ENCODE measurements at regions not wholly inside any gene's neighbourhood (a gene's known extent, or its start where the extent isn't known, plus 50 kb on each side); places are given as distances from the start of the nearest gene placed in this dataset.

DNA sequence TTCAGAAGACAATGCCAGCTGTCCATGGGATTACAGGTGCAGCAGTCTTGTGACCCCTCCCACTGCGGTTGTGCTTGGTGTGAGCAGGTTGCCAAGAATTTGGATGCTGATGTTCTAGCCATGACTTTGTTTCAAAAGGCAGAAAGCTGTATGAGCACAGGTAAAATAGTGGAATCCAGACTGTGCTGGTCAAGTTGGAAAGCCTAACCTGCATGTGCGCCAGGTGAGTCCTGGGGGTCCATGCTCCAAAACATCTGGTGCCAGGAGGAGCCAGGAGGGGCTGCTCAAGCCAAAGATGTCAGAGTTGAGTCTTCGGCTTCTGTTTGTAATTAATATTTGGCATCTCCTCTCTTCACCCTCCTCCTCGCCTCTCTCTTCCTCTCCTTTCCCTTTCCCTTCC lies 330.1 kb downstream of the MYCN start:
- DNase-seq: no peak

DNA sequence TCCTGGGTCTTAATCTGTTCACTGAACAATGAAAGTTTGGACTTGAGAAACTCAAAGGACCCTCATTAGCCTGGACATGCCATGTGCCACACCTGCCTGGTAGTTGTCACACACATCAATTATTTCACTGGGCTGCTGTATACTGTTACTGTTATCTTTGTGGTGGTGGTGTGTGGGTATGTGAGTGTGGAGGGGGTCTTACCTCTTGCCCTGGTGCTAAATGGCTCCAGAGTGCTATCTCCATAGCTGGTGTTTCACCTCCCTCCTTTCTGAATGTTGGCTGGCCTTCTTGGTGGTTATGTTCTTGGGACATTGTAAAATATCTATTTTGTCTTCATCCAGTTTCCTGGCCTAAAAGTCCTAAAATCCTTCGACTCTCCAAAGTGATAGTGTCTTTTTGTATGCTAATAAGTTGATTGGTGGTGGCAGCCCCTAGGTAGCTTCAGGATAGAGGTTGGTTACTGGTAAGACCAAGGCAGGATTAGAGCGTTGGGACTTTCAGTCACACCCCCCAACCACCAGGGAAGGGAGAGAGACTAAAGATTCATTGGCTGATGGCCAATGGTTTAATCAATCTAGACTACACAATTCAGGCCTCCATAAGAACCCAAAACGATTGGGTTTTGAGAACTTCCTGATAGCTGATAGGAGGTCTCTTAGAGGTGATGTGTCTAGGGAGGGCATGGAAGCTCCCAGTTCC lies 328.1 kb downstream of the MYCN start:
- no peak for DNase-seq

DNA sequence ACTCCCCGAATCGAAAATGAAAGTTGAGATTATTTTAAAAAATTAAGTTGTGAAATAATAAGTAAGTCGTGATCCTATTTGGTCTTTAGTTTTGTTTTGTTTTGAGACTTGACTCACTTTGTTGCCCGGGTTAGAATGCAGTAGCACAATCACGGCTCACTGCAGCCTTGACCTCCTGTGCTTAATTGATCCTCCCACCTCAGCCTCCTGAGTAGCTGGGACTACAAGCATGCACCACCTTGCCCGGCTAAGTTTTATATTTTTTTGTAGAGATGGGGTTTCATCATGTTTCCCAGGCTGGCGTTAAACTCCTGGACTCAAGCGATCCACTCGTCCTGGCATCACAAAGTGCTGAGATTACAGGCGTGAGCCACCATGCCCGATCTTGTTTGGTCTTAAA lies 326.2 kb downstream of the MYCN start:
- no peak for DNase-seq

DNA sequence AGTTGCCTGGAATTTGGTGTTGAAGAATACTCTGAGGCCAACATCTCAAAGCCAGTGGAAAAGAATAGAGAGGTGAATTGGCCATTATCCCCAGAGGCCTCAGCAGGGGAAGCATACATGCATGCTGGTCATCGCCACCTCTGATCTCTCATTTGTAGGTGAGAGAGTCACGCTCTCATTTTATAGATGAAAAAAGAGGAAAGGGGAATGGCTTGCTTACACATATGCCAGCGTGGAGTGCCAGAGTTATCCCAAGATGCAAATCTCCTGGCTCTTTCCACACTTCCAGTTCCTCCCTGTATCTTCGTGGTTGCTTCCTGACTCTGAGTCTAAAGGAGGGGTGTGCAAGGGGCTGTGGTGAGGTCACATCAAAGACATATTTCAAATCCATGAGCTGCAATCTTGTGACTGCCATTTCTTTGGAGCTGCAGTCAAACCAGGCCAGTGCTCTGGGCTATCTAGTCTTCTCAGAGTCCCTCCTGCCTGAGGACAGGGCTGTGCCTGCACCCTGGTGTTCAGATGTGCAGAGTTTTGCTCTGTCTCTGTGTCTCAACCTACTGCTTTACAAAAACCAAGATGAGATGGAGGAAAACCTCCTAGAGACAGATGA lies 324.7 kb downstream of the MYCN start:
- DNase-seq: no peak

DNA sequence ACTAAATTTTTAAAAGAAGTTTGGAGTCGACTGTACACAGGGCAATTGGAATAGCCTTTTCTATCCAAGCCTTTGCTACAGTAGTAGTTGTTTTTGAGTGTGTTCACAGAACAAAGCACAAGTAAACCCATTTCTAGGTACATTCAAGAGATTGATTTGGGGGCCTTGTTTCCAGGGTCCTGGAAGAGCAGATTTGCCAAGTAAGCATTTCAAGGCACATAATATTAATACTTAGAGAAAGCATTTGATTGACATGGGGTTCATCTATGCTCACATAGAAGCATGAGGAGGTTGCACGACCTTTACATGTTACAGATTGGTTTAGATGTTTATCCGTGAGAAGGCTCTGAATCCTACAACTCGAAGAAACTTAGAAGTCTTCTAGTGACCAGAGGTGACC lies 324.1 kb downstream of the MYCN start:
- DNase-seq: no peak

DNA sequence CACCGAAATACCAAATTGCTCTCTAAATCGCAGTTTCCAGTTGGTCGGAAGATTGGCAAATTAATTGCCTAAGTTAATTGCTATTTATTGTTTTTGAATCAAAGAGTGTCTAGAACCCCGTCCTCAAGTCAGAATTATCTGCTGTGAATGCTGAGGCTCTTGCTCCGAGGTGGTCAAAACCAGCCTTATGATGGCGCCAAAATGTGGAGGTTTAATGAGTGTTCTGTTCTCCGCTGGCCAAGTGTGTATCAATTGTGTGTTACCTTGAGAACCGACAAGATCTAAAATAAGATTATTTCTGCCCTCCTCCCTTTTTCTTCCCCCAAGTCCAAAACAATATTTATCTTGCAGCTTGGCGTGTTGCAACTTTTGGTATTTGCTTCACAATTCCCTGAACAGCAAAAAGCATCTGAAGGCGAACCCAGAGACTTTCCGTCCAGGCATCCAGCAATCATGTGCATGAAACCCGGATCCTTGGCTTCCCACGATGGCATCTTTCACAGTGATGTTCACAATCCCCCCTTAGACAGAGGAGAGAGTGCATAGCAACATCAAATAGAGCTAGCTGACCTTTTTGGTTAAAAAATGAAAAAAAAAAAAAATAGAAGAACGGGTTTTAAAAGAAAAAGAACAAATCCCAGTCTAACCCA lies 323.0 kb downstream of the MYCN start:
- DNase-seq: no peak

DNA sequence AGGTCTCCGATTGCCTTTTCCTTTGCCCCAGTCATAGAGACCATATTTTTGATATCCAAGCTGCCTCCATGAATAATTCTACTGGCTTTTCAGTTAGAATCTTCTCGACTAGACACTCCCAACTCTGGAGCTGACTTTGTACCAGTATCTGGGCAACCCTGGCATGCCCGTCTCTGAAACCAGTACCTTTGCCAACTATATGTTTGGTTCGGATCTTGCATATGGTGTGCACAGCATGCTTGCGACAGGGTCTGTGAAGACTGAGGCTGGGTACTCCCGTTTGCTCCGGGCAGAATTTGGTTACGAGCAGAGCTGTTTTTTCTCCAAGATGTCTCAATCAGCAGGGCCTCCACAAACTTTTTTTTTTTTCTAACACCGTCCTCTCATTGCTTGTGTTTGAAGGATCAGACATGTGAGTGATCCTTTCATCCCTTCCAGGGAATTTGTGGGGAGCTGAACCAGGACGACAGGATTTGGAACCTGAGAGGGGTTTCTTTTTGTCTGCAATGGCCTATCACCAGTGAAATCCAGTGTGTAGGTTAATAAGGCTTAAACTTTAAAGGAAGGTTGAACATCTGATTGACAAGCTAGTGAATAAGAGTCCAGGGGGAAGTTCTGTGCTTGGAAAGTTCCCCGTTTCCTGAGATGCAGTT lies 322.3 kb downstream of the MYCN start:
- DNase-seq: no peak

DNA sequence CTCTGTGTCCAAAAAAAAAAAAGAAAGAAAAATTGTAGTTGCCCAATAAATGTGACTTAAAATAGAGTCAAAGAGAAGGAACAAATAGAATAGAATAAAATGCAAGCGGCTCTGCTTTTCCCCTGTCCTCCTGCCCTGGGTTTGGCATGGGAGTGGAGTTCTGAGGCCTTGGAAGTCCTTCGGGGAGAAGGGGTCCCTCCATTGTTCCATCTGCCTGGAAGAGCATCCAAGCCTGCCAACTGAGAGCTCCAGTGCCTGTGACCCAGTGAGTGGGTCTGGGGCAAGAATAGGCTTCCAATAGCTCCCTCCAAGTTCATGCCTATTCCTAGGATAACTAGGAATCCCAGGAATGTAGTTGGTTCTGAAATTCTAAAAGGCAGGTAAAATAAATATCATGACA lies 321.4 kb downstream of the MYCN start:
- no peak for DNase-seq

DNA sequence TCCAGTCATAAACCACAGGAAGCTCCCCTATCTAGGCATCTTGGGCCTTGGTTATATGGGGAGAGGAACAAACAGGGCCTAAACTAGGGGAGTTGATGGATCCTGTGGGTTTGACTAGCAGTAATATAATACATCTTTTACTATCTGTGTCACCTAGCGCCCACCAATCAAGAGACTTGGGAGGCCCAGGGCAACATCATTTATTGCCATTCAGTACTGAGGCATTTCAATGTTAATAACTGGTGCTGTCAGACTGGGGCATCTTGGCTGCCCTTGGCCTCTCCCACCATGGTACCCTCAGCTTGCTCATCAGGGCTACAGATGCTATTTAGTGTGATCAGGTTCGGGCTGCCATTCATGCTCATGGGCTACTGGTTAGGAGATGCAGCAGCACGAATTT lies 320.7 kb downstream of the MYCN start:
- no peak for DNase-seq

DNA sequence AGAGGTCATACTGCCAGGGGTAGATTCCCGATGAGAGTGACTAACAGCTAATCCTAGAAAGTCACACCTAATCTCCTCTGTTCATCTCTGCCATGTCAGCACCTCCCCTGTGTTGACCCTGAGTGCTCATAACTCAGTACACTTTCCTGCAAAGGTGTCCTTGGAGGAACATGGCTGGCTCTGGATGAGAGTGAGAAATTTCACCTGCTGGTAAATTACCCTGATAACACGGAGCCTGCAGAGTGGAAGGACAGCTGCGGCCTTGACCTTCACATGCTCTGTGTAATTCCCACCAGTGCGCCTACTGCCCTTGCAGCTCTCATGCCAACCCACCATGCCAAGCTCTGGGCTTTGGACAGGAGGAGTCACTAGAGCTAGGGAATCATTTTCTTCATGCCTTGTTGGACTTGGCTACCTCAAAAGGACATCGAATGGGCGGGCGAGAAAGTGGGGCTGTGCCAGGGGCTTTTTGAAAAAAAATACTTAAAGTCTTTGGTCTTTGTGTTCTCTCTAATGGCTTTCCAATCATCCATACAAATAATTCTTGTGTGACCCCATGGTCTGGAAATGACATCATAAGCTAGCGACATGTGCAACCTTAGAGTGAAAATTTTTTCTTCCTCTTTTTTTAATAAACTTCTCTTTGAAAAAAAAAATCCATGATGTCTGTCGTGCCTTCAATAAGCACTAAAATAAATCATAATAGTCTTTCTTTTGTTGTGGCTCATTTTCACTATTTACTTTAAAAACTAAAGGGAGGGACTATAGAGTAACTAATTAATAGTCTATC lies 319.9 kb downstream of the MYCN start:
- no peak for DNase-seq

DNA sequence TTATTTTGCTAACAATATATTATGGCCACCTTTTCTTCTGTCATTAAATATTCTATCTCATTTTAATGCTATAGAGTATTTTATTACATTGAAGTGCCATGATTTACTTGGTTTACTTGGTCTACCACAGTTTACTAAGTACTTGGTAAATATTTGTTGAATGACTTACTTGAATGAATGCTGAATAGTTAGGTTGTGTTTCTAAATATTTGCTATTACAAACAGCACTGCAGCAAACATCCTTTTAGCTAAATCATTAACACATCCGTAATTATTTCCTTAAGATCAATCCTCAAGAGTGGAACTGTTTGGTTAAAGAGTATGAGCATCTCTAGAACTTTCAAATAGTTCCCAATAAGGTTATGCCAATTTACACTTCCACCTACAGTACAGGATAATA lies 318.7 kb downstream of the MYCN start:
- no peak for DNase-seq

DNA sequence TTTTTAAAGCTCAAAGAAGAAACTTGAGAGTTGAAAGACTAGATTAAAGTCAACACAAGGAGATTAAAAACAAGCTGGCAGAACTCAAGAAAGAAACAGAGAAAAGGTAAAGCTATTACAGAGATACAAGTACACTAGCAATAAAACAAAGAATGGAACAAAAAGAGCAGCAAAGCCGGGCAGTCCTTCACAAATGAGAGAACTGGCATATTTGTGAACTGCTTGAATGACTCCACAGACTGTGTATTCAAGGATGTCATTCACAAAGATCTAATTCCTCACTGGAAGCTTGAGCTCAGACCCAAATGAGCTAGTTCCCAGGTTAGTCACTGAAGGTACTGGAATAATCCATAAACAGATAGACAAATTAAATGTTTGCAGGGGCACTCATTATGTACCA lies 318.0 kb downstream of the MYCN start:
- no peak for DNase-seq

DNA sequence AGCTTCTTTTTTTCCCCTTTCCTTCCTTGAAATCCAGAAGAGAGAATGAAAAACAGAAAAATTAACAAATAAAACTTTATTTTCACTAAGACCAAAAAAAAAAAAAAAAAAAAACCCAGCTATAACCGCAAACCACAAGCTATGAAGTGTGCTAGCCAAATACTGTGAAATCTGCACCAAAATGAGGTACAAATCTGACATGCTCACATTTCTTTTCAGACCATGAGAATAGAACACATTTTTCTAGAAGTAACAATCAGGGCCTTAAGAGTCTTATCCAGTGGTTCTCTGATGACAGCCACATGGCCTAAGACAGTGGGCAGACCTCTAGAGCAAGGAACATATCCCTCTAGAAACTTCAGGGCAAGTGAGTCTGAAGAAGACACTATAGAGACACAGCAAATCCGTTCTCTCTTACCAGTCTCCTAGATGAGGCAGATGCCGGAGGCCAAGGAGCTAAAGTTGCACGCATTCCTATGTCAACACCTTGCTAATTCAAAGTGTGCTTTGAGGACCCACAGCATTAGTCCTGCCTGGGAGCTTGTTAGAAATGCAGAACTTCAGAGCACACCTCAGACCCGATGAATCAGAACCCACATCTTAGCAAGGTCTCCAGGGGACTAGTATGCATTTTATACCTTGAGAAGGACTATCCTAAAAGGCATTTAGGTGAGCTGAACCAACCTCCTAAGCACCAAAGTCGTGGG lies 317.1 kb downstream of the MYCN start:
- no peak for DNase-seq

DNA sequence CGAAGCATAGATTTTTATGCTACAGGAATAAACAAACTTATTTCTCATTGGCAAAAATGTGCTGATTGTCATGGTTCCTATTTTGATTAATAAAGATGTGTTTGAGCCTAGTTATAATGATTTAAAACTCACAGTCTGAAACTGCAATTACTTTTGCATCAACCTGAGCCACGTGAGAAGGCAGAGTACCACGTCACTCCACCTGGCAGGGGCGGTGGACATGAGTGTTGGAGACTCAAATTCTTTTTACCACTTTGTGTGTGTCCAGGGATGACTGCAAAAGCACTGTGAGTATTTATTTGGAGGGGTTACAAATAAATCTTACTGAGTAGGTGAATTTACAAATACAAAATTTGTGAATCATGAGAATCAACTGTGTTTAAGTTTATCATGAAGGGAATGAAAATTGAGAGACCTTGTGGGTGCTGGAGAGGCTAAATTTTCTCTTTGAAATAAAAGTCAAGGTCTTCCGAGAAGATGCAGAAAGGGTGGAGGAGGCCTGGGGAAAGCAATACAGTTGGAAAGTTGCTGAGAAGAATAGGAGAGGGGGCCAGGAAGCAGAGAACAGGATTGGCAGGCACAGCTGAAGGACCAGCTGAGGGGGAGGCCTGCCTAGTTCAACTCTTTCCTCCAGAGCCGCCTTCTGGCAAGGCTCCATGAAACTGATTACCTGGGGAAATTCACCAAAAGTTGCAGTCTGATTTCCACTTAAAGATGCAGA lies 316.4 kb downstream of the MYCN start:
- no peak for DNase-seq

DNA sequence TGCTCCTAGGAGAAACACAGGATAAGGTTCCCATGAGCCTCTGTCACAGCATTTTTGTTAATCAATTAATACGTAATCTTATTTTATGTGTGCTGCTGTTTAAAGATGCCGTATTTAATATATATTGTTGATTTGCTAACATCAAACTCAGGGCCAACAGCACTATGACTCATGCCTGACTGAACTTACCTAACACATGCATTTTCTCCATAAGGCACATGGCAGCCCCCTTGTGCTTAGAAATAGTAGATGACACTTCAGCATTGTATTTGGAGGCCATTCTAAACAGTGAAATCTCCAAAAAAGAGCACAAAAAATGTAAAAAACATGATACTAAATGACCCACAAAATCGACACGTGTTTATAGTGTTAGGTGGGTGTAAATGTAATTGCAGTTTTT lies 314.8 kb downstream of the MYCN start:
- no peak for DNase-seq

DNA sequence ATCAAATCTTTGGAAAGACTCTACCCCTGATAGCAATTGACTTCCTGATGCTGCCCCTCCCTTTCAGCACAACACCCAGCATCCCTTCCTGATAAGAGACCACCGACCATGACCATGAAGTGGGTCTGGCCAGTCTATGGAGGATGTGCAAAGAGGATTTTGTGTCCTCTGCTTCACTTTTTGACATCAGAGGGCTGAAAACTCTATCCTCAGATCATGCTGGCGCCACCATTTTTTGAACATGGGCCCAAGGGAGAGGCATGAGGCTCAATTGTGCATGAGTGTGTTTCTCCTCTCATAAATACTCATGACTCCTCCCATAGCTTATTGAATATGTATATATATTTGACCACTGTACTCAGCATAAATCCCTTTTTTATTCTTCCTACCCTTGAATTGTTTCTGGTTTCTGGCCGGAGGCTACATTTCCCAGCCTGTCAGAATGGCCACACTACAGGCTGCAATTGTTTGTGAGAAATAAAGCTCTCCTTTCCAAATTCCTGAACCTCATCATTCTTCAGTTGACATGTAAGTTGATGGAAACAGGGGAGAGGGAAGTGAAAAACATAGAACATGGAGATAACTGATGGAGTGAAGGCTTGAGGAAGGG lies 314.1 kb downstream of the MYCN start:
- no peak for DNase-seq

DNA sequence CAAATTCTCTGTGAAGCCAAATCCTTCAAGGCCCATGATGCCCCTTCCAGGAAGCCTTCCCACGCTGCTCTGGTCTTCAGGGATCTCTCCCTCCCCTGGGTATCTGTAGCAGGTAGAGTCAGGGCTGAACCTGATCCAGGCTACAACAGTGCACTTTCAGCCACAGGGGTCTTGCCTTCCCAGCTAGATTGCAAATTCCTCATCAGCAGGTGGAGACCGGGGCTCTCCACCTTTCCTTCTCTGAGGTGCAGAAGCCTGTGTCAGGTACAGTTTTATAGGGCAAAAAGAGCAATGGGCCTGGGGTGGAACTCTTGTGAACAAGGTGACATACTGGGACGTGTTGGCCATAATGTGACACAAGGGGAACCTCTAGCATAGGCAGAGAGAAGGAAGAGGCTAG lies 312.9 kb downstream of the MYCN start:
- DNase-seq: no peak

DNA sequence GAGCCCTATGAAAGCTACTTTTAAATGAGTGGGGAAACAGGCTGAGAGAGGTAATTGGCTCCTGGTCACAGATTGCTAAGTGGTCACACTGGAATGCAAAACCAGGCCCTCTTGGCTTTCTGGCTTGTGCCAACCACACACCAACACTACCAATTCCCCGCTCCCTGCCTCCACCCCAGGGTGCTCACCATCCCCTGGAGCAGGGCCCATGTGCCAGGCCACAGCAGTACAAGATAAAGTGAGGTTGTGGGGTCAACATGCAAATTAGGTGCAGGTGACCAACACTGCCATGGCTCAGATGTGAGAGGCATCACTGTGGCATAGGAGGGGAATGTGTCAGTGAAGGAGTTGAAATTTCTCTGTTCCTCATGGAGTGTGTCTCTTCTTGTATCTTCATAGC lies 312.5 kb downstream of the MYCN start:
- DNase-seq: no peak

DNA sequence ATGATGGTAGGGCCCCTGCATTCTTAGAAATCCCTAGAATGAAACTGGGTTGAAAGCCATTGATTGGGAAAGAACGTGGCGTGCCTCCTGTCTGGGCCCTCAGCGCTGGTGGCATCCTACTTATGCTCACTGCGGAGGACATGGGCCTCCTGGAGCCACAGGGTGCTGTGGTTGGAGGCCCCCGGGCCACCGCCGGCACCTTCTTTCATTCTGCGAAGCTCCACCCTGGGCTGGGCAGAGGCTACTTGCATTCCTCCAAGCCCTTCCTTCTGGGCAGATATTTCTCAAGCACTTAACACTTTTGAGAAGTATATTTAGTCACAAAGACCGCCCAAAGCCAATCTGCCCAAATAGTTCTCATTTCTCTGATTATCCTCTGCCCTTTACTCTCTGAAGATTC lies 311.9 kb downstream of the MYCN start:
- DNase-seq: no peak

DNA sequence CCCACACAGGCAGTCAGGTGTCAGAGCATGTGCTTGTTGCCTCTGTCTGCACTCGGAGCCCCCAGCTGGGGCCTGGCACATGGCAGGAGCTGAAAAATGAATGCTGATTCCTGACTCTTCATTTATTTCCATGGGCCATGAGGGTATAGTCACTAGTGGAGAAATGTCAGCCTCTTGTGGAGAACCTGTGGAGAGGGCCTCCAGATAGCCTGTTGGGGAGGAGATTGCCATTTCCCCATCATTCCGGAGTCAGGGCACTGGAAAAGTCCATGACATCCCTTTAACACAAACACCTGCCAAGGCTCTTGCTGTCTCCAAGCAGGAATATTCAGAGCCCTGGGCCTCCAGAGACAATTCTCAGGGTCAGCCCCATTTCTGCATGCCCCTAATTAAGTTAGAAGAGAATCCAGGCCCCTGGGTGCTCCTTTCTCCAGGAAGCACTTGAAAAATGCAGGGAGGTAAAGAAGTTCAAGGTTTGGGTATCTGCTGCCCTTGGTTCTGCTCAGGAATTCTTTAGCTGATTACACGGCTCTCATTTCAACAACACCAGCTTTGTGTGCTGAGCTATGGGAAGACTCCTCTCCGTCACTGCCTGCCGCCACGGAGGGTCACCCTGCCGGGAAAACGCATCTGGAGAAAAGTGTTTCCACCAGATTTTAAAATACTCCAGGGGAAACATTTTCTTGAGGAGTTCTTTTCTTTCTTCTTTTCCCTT lies 311.3 kb downstream of the MYCN start:
- no peak for DNase-seq

DNA sequence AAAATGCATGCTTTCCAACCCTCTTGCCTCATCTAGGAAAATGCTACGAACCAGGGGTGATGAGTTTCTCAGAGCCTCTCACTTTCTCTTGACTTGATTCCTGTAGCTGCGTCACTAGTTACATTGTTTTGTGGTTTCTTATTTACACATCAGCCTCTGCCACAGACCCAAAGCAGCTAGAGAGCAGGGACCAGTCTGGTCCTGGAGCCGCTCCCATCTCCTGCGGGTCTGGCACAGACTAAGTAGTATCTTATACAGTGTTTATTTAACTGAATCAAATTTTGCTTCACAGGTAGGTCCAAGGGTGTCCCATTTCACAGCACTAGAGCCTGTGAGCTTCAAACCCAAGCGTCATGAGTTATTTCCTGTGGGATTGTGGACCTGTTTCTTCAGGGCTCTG lies 310.5 kb downstream of the MYCN start:
- no peak for DNase-seq

All from CD4-positive, alpha-beta T cell treated with Interleukin-17A for 4 hours (primary cell).